Stomach (tissue), 8 donors: ENCODE measurements at regions not wholly inside any gene's neighbourhood (a gene's known extent, or its start where the extent isn't known, plus 50 kb on each side); places are given as distances from the start of the nearest gene placed in this dataset.

Experiments used
- DNase-seq, 2 donors: peaks; one replicate each; pipeline versions ENCODE4 v3.0.0 to v3.0.0-alpha.2; 2013 to 2019
- H3K27ac ChIP-seq, 5 donors: fragments of 200-600 bp in 4 of 5; sonication (generic) in 4 of 5; one replicate each; pipeline ENCODE4 v1.5.1; 2013 to 2019; ENCODE audit warnings: mild to moderate bottlenecking in 1 of 5, moderate library complexity in 1 of 5
- H3K27me3 ChIP-seq, 3 donors: fragments of 200-600 bp; sonication (generic); one replicate each; pipeline ENCODE4 v1.5.1; 2017 to 2019; ENCODE audit warnings: mixed run types in 1 of 3
- H3K36me3 ChIP-seq, 4 donors: fragments of 200-600 bp; sonication (generic); 1 replicate in 3 of 4; 2 replicates in 1 of 4; pipeline ENCODE4 v1.5.1; 2016 to 2019
- H3K4me1 ChIP-seq, 4 donors: fragments of 200-600 bp; sonication (generic); one replicate each; pipeline ENCODE4 v1.5.1; 2016 to 2019
- H3K4me3 ChIP-seq, 4 donors: fragments of 200-600 bp; sonication (generic) in 3 of 4; one replicate each; pipeline ENCODE4 v1.5.1; 2016 to 2019; ENCODE audit warnings: mild to moderate bottlenecking in 1 of 4
- H3K9me3 ChIP-seq, 4 donors: fragments of 200-600 bp; sonication (generic); one replicate each; pipeline ENCODE4 v1.5.1; 2016 to 2019
- EP300 ChIP-seq: sonication (generic); formaldehyde crosslinking; IDR thresholded peaks from one replicate; pipeline ENCODE4 v1.6.1; 2017; ENCODE audit warnings: antibody characterized with exemption
- POLR2A ChIP-seq, 4 donors: fragments of 450-650 bp; IDR thresholded peaks; one replicate each; pipeline ENCODE4 v1.6.1; 2016; ENCODE audit warnings: antibody characterized with exemption in 4 of 4, control low read depth in 2 of 4, mild to moderate bottlenecking in 1 of 4, moderate library complexity in 1 of 4
- POLR2AphosphoS5 ChIP-seq, 3 donors: sonication (generic); formaldehyde crosslinking; IDR thresholded peaks; one replicate each; pipeline ENCODE4 v1.6.1; 2016; ENCODE audit warnings: antibody characterized with exemption in 3 of 3
- WGBS, 5 donors: extraction: QIAGEN DNeasy Blood & Tissue Kit in 3 of 5; methylation state at CpG; one replicate each; pipeline versions ENCODE4 v1.1.5 to v1.1.7; 2013 to 2018; 5-methylcytosine and 5-hydroxymethylcytosine counted together
- intact Hi-C: fragments of 100-400 bp; cut with DNase I; formaldehyde crosslinking; loops from one replicate; pipeline ENCODE4 v1.15.1; 2023; ENCODE audit warnings: low total_unique reads
- TF ChIP-seq, protein P1 (sequence below), 7 experiments: fragments of 450-650 bp in 4 of 7; fragments of 200-600 bp in 3 of 7; sonication (generic) in 3 of 7; IDR thresholded peaks; one replicate each; pipeline ENCODE4 v1.5.1; 2016 to 2019; ENCODE audit warnings: antibody characterized with exemption in 7 of 7, control low read depth in 2 of 7, mild to moderate bottlenecking in 1 of 7
- donor health status: healthy with polysubstance abuse.
- donor health status: Bipolar disorder and iron deficiency.
- donor health status: healthy.

DNA sequence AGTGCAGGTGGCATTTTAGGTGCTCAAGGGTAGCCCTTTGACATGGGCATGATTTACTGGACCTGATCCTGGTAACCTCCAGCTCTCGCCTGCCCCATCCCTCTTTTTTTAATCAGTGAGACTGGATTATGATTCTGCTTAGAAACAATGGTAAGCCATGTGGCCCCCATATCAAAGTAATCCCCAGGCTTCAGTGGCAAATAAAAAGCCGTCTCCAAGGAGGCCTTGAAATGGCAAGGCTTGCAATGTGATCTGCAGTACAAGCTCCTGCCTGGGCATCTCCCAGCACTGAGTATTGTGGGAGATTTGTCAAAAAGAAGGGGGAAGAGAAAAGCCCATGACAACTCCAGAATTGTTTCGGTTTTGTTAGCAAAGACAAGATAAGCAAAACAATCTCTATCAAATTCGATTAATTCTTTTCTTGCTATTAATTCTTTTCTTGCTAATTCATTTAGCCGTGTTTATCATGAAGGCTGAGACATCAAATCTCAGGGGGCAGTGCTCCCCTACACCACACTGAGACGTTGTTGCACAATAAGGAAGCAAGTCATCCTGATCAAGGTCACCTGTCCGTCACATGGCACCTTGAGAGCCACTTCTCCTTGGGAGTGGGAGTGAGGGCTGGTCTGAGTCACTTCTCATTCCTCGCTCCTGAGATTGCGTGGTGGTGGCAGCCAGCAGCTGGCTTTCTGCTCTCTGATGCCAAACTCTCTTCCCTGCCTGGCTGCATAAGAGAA, 312.7 kb upstream of the GATB start:
- WGBS, 5 donors: 67 to 81% (median 71%) methylated on average over 9 of the region's 9 CpGs
- Histone ChIP-seq H3K27me3 (no peaks in the 10 kb centered on the region), H3K36me3 (no peaks in the 10 kb centered on the region), H3K4me3 (no peak overlapping the region), H3K9me3 (no peaks in the 10 kb centered on the region), H3K4me1 (no peaks in the 10 kb centered on the region), H3K27ac (no peak overlapping the region)
- DNase-seq: peak in 1 of 2 donors; percentile 27
- intact Hi-C loops: no loop called here
- no peak for TF ChIP-seq POLR2AphosphoS5 (IDR thresholded peaks at IDR 0.05)
- TF ChIP-seq, protein P1, sequence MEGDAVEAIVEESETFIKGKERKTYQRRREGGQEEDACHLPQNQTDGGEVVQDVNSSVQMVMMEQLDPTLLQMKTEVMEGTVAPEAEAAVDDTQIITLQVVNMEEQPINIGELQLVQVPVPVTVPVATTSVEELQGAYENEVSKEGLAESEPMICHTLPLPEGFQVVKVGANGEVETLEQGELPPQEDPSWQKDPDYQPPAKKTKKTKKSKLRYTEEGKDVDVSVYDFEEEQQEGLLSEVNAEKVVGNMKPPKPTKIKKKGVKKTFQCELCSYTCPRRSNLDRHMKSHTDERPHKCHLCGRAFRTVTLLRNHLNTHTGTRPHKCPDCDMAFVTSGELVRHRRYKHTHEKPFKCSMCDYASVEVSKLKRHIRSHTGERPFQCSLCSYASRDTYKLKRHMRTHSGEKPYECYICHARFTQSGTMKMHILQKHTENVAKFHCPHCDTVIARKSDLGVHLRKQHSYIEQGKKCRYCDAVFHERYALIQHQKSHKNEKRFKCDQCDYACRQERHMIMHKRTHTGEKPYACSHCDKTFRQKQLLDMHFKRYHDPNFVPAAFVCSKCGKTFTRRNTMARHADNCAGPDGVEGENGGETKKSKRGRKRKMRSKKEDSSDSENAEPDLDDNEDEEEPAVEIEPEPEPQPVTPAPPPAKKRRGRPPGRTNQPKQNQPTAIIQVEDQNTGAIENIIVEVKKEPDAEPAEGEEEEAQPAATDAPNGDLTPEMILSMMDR (IDR thresholded peaks at IDR 0.05): no peak
- TF ChIP-seq EP300: no peak
- TF ChIP-seq POLR2A (IDR thresholded peaks at IDR 0.05): no peak

DNA sequence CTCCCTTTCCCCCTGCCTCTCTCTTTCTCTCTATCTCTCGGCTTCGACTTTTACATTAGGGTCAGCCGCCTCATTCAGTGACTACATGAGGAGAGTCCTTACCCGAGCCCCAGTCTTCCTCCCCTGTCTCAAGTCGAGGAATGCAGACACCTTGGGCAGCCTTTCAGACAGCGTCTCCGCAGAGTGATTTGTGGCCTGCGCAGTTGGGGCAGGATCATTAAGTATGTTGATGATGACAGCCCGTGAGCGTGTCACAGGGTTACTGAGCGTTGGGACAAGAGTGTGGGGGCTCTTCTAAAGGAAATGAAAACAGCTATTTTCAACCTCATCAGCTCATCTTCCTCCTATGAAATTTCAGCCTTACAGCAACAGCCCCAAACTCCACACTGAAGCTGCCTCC, 312.1 kb upstream of the GATB start:
- Histone ChIP-seq H3K27me3 (no peaks in the 10 kb centered on the region), H3K27ac (no peak overlapping the region), H3K4me3 (no peak overlapping the region), H3K9me3 (no peaks in the 10 kb centered on the region), H3K4me1 (no peaks in the 10 kb centered on the region), H3K36me3 (no peaks in the 10 kb centered on the region)
- no peak for DNase-seq
- TF ChIP-seq EP300 (no peak), POLR2A (IDR thresholded peaks at IDR 0.05) (no peak), POLR2AphosphoS5 (IDR thresholded peaks at IDR 0.05) (no peak)
- TF ChIP-seq, protein P1 (IDR thresholded peaks at IDR 0.05): no peak
- WGBS, 5 donors: 87 to 90% (median 87%) methylated on average over 11 of the region's 11 CpGs
- intact Hi-C loops: no loop called here

DNA sequence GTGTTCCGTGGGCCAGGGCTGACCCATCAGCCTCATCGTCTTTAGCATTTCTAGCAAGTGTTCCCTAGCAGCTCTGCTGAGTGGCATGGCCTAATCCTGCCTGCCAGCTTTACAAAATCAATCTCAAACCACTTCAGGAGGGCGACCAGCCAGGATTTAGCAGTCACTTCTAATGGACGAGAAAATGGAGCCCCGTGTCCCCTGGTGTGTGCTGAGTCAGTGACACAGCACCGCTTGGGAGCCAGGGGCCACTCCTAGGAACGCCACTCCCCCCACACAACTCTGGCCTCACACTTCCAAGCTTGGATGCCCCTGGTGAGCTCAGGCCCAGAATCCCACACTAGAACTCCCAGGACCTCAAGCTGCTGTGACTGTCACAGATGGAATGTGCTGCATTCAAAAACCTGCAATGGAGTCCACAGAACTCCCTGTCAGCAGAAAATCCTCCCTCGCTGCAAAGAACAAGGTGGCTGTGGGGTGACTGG, 311.2 kb upstream of the GATB start:
- WGBS, 5 donors: 84 to 89% (median 88%) methylated on average over 8 of the region's 8 CpGs
- no peak overlapping the region for H3K4me3 ChIP-seq
- intact Hi-C loops: no loop called here
- no peak for DNase-seq
- H3K27me3 ChIP-seq: no peaks in the 10 kb centered on the region
- H3K36me3 ChIP-seq: no peaks in the 10 kb centered on the region
- H3K4me1 ChIP-seq: no peaks in the 10 kb centered on the region
- TF ChIP-seq, protein P1 (IDR thresholded peaks at IDR 0.05): no peak
- TF ChIP-seq POLR2A (IDR thresholded peaks at IDR 0.05) (no peak), EP300 (no peak)
- H3K9me3 ChIP-seq: no peaks in the 10 kb centered on the region
- no peak overlapping the region for H3K27ac ChIP-seq

DNA sequence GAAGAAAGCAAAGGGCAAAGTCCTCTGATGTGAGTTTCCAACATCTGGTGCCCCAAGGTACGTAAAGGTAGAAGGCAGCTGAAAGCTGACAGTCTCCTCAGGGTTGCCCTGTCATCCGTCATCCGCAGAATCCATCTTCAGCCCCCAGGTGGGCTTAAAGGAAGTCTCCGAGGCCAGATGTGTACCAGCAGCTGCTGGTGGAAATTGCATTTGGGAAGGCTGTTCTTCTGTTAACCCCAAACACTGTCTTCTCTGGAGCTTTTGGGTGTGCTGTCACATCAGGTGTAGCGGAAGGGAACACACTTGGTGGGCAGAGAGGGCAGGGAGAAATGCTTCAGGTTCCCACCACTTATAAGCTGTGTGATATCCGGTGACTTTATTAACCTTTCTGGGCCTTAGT, 310.0 kb upstream of the GATB start:
- intact Hi-C loops: no loop called here
- H3K27ac ChIP-seq: no peak overlapping the region
- no peaks in the 10 kb centered on the region for H3K27me3 ChIP-seq
- DNase-seq: no peak
- no peak overlapping the region for H3K4me3 ChIP-seq
- 85 to 98% (median 93%) methylated on average over 6 of the region's 6 CpGs for WGBS, 5 donors
- no peaks in the 10 kb centered on the region for H3K36me3 ChIP-seq
- H3K9me3 ChIP-seq: no peaks in the 10 kb centered on the region
- H3K4me1 ChIP-seq: no peaks in the 10 kb centered on the region
- TF ChIP-seq POLR2AphosphoS5 (IDR thresholded peaks at IDR 0.05): no peak

DNA sequence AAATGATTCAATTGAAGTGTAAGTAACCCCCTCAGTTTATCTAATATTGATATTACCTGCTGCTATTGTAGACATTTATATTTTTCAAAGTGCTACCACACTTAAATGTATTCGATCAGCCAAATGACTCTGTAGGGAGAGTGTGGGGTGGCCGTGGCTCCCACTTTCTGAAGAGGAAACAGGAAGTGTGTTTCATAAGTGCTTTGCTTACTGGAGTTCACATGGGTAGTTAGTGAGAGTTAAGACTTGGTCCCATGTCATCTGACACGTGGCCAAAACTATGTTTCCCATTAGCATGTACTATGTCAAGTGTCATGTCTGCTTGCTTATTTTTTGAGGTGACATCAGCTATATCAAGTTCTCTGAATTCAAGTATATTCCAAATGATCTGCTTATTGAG, 308.1 kb upstream of the GATB start:
- peaks cover 0 to 7% (median 2%) of the 10 kb centered on the region in 4 donors for H3K4me1 ChIP-seq
- no peaks in the 10 kb centered on the region for H3K36me3 ChIP-seq
- DNase-seq: no peak
- H3K4me3 ChIP-seq: no peak overlapping the region
- H3K9me3 ChIP-seq: no peaks in the 10 kb centered on the region
- TF ChIP-seq POLR2AphosphoS5 (IDR thresholded peaks at IDR 0.05) (no peak), EP300 (no peak), POLR2A (IDR thresholded peaks at IDR 0.05) (no peak)
- TF ChIP-seq, protein P1 (IDR thresholded peaks at IDR 0.05): no peak
- no peak overlapping the region for H3K27ac ChIP-seq
- intact Hi-C loops: no loop called here
- no peaks in the 10 kb centered on the region for H3K27me3 ChIP-seq
- WGBS, 5 donors: 70 to 79% (median 72%) methylated on average over 3 of the region's 3 CpGs
